ENCODE measurements at regions not wholly inside any gene's neighbourhood (a gene's known extent, or its start where the extent isn't known, plus 50 kb on each side); places are given as distances from the start of the nearest gene placed in this dataset.

- TF ChIP-seq CTCF (IDR thresholded peaks at IDR 0.05) = no peak
- no peak for TF ChIP-seq POLR2A (IDR thresholded peaks at IDR 0.05)
Observed at GRCh38 chr16:49049644-49050043, 232.0 kb downstream of the CBLN1 start.

Data from uterus (tissue), 2 donors.